ENCODE measurements at regions not wholly inside any gene's neighbourhood (a gene's known extent, or its start where the extent isn't known, plus 50 kb on each side); places are given as distances from the start of the nearest gene placed in this dataset.
"Not testable (repeated sequence)": the region's sequence is repeated elsewhere in the genome, so short reads cannot be mapped to it uniquely, and the experiment has no call there.

DNA sequence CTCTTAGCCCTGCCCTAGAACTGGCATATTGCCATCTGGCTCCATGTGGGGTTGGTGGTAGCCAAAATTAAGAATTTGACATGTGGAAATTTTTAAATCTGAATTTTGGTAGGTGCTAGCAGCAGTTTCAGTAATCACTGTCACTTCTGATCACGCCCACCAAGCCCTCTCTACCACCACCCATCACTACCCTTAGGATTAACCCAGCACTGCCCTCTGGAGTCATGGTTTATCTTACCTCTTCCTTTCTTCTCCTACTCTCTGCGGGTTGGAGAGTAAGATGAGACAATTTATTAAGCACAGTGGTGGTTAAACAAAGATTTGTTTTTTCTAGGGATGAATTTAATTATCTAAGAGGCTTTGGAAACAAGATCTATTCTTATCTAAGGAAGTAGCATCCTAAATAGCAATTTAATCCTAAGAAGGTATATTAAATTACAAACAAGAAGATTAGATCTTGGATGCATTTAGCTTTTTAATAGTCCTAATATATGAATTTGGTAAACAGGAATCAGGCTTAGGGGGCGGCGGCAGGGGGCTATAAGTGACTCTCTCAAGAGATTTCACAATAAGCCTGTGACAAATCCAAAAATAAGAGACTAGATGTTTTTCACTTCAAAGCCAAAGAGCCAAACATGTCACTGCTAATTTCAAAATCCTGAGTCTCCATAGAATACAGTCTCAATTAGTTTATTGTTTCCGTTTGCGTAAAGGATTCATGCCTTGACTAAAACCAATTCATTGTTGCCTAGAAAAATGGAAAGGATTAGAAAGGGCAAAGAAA lies 498.4 kb upstream of the UBE2E2 start:
- DNase-seq (ENCODE audit: extremely low spot score, insufficient read length, low read depth): no peak
- no peak for FAIRE-seq

DNA sequence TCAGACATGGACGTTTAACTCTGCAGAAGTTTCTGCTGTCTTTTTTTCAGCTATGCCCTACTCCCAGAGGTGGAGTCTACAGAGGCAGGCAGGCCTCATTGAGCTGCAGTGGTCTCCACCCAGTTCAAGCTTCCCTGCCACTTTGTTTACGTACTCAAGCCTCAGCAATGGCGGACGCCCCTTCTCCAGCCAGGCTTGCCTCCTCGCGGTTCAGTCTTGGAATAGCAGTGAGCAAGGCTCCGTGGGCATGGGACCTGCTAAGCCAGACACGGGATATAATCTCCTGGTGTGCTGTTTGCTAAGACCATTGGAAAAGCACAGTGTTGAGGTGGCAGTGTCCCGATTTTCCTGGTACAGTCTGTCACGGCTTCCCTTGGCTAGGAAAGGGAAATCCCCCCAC lies 496.2 kb upstream of the UBE2E2 start:
- DNase-seq (ENCODE audit: extremely low spot score, insufficient read length, low read depth); FAIRE-seq: not testable (repeated sequence)

DNA sequence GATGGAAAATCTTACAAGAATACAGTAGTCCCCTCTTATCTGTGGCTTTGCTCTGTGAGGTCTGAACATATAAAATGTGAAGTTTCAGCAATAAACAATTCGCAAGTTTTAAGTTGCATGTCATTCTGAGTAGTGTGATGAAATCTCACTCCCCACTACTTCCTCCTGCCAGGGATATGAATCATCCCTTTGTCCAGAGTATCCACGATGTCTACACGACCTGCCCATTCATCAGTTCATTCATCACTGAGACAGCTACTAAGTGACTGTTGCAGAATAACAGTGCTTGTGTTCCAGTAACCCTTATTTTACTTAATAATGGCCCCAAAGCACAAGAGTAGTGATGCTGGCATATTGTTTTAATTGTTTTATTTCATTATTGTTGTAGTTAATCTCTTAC lies 489.2 kb upstream of the UBE2E2 start:
- DNase-seq (ENCODE audit: extremely low spot score, insufficient read length, low read depth) (no peak), FAIRE-seq (no peak)

DNA sequence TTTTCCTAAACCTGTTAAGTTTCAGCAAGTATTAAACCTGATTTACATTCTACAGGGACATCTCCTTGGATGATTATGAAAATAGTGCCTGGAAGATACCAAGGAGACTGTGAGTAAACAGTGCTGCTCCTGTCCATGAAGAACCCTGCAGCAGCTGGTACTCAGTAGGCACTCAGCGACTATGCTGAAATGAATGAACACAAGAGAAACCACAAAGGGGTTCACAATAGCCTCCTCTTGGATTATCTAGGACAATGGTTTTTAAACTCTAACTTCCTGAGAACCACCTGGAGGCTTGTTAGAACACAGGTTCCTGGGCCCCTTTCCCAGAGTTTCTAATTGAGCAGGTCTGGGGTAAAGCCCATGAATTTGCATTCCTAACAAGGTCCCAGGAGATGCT lies 488.4 kb upstream of the UBE2E2 start:
- no peak for DNase-seq (ENCODE audit: extremely low spot score, insufficient read length, low read depth)

DNA sequence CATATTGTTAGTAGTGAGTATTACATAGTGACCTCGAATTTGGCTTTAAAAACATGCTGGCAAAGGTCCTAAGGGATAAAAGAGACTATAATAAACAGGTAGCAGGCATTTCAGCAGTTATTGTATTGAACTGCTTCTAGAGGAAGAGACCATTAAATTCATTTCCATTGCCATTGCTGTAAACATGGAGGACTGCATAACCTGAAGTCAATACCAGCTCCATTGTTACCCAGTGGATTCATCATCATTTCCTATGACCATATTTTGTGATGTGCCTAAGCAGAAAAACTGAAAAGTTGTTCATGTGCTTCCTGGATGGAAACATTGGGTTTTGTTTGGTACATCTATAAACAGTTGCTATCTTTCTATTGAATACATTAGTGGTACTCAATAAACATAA lies 482.5 kb upstream of the UBE2E2 start:
- no peak for FAIRE-seq
- no peak for DNase-seq (ENCODE audit: extremely low spot score, insufficient read length, low read depth)

More for the DNA sequence above, 488.4 kb upstream of the UBE2E2 start:
- FAIRE-seq: no peak

DNA sequence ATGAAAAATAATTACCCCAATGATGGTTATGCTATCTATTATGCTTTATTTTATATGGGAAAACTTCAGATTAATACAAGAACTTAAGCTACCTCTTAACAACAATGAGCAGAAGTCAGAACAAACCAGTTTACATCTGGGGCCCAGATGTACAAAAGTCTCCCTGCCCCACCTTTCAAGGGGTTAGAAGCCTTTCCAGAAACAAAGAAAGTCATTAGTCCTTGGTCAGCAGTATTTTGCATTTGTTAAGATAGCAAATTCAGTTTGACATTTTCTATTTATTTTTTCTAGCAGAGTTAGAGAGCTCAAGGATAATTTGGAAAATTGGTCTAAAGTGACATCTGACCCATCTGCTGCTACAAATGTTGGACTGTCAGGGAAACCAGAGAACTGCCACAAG lies 478.7 kb upstream of the UBE2E2 start:
- FAIRE-seq: no peak

DNA sequence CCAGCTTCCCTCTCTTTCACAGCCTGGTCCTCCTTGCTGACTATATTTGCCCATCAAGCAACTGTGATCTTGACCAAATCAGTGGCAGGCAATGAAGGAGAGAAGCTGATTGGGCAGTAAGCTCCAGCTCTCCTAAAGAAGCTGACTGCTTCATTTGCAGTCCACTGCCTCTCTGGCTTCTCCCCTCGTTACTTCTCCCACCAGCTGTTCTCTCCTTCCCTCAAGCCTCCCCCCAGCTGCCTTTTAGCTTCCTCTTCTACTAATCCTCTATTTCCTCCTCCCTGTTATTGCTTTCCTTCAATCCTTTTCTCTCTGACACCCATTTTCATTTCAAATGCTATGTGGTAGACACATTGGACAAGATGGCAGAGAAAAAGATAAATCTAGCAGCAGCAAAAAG lies 474.7 kb upstream of the UBE2E2 start:
- FAIRE-seq (no peak), DNase-seq (ENCODE audit: extremely low spot score, insufficient read length, low read depth) (no peak)

More for the DNA sequence above, 478.7 kb upstream of the UBE2E2 start:
- DNase-seq (ENCODE audit: extremely low spot score, insufficient read length, low read depth): no peak

DNA sequence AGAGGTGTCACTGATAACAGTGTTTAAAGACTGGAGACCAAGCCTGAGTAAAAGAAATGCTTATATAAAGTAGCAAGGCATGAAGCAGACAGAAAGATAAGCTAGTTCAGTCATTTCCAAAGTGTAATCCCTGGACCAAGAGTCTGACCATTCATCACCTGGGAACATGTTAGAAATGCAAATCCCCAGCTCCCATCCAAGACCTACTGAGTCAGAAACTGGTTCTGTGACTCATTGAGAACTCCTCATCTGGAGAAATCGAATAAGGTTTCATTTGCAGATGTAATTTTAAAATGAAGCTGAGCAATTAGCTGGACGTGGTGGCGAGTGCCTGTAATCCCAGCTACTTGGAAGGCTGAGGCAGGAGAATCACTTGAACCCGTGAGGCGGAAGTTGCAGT lies 473.9 kb upstream of the UBE2E2 start:
- DNase-seq (ENCODE audit: extremely low spot score, insufficient read length, low read depth): no peak
- no peak for FAIRE-seq

DNA sequence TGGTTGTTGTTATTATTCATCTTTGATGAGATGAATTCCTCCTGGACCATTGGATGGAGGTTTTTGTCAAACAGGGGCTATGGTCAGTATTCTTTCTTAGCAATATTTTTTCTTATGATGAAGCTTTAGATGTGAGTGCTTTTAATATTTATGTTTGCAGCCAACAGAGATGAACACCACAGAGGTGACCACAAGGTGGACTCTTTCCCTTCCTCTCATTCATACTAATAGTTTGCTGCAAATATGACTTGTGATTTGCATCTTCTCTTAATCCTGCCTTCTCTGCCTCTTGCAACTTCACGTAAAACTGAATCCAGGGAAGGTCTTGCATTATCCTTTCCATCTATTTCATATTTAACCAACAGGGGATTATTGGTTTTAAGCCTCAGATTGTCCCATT lies 473.1 kb upstream of the UBE2E2 start:
- FAIRE-seq (no peak), DNase-seq (ENCODE audit: extremely low spot score, insufficient read length, low read depth) (no peak)

DNA sequence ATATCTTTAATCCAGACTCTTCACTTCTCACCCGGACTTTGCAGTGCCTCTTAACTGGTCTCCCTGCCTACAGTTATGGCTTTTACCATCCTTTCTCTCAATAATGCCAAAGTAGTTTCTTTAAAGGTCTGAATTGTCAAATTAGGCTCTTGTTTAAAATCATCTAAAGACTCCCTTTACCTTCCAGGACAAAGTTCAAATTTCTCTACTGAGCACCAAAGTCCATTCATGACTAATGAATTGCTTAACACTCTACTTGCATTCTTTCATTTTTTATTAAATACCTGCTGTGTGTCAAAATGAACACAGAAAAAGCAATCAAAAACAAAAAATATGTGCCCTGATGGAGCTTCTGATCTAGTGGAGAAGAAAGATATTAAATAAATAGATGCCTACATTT lies 472.4 kb upstream of the UBE2E2 start:
- FAIRE-seq: no peak
- DNase-seq (ENCODE audit: extremely low spot score, insufficient read length, low read depth): no peak

DNA sequence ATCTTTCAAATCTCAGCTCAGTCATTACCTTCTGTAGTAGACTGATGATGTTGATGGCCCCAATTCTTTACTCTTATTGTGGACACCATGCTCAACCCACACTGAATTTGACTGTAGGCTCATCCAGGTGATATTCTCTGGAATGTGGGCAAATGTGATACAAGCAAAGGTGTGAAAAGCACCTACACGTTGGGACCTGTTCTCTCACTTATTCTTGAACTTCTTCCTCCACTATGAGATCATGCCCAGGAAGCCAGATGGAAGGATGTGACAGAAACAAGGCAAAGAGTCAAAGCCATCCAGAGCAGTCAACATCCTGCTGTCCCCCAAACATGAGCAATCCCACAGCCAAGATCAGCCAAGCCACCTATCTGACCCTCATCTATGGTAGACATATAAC lies 471.2 kb upstream of the UBE2E2 start:
- FAIRE-seq (no peak), DNase-seq (ENCODE audit: extremely low spot score, insufficient read length, low read depth) (no peak)

DNA sequence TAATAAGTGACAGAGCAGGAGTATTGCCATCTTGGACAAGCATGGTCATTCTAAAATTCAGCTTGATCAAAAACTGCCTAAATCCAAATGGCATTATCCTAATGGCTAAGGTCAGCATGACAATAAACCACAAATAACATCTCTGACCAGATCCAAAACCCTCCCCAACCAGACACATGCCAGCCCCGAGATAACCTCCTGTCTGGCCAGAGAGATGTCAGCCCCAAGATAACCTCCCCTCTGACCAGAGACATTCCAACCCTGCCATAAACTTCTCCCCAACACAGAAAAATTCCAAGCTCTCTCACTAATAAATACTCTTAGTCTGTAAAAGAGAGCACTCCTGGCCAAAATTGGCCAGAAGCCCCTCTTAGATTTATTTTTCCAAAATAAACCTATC lies 470.5 kb upstream of the UBE2E2 start:
- FAIRE-seq: no peak
- DNase-seq (ENCODE audit: extremely low spot score, insufficient read length, low read depth): no peak

DNA sequence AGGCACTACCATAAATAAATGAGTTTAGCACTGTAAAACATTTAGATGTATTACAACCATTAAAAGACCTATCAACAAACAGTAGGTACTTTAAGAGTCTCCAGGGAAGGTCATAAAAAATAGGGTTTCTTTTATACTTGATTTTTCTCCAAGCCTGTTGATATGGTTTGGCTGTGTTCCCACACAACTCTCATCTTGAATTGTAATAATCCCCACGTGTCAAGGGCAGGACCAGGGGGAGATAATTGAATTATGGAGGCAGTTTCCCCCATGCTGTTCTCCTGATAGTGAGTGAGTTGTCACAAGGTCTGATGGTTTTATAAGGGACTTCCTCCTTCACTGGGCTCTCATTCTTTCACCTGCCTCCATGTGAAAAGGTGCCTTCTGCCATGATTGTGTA lies 468.9 kb upstream of the UBE2E2 start:
- no peak for FAIRE-seq
- no peak for DNase-seq (ENCODE audit: extremely low spot score, insufficient read length, low read depth)

DNA sequence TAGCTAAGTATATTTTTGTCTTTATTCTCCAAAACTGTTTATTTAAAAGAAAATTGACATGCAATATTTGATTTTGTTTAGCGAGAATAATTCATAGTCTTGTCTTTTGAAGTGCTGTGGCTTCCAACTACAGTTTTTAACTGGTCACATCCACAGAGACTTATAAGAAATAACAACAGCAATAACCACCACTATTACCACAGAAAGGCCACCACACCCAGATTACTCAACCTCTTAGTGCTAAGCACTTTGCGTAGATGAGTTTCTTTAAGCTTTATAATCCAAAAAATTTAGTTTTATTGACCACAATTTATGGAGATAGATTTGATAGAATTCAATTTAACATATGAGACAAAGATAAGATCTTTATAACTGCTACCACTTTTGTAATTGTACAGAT lies 468.4 kb upstream of the UBE2E2 start:
- no peak for DNase-seq (ENCODE audit: extremely low spot score, insufficient read length, low read depth)
- FAIRE-seq: no peak

DNA sequence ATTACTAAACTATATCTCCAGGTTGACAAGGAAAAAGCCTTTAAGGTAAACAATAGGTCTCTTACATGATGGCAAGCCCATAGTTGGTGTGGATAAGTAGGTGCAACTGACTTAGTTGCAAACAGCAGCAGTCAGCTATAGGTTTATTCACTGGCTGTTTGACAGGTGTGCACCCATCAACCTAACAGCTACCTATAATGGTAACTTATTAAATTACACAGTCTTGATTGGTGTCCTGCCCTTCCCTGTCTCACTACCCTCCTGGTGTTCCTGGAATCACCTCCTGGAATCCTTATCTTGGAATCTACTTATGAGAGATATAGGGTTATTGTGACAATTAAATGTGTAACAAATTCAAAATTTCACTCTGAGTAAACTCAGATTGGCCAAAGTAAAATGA lies 467.8 kb upstream of the UBE2E2 start:
- no peak for DNase-seq (ENCODE audit: extremely low spot score, insufficient read length, low read depth)
- no peak for FAIRE-seq

DNA sequence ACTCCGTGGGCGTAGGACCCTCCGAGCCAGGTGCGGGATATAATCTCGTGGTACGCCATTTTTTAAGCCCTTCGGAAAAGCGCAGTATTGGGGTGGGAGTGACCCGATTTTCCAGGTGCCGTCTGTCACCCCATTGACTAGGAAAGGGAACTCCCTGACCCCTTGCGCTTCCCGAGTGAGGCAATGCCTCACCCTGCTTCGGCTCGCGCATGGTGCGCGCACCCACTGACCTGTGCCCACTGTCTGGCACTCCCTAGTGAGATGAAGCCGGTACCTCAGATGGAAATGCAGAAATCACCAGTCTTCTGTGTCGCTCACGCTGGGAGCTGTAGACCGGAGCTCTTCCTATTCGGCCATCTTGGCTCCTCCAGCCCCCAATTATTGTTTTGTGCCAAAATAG lies 459.7 kb upstream of the UBE2E2 start:
- FAIRE-seq; DNase-seq (ENCODE audit: extremely low spot score, insufficient read length, low read depth): not testable (repeated sequence)

DNA sequence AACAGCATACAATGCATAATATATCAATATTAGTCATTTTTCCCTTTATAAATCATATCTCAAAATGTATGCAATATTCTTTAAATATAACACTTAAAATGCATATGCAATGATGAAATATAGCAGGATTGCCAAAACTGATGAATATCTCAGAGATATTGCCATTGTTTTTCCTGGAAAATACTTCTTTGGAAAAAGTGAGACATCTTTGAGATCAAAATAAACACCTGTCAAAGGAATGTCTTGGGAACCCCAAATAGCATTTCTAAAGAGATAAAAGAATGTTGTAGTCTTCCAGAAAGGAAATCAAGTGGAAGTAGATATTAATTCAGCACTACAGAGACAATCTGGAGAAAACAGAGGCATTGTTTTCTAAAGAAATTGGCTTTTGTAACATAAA lies 457.8 kb upstream of the UBE2E2 start:
- FAIRE-seq (no peak), DNase-seq (ENCODE audit: extremely low spot score, insufficient read length, low read depth) (no peak)

DNA sequence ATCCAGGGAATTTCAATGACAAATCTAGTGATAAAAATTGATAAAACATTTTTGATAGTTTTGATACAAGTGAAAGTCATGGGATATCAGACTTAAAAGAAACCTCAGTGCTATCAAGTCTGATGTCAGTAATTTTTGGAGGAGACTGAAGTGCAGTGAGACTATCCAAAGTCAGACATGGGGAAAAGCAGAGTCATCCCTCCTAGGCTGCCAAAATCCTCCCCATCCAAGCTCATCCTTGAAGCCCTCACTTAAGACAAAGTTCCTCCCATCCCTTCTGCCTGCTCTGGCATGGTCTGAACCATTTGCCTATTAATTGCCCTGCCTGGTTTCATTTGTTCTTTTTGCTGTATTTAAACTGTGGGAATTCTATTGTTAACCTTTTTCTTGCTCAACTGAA lies 456.9 kb upstream of the UBE2E2 start:
- FAIRE-seq (no peak), DNase-seq (ENCODE audit: extremely low spot score, insufficient read length, low read depth) (no peak)

DNA sequence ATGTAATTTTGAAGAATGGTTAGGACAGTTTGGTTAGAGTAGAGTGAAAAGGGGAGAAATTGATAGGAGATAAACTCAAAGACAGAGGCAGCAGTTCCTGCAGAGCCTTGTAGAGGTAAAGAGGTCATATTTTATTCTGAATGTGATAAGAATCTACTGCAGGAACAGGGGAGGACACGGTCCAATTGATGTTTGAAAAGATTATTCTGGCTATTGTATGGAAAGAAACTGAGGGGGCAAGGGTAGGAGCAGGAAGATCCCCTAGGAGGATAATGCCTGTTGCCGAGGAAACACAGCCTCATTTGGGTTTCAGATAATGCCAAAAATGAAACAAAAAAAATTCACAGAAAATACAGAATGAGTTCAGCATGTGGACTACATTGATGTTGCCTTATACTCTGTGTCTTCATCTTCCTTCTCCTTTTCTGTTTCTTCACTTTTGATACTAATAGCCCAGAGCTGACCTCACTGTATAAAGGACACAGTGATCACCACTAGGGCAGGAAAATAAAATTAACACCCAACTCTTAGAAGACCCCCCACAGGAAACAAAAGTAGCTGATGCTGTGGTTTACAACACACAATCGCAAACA lies 454.6 kb upstream of the UBE2E2 start:
- DNase-seq (ENCODE audit: extremely low spot score, insufficient read length, low read depth) (no peak), FAIRE-seq (no peak)

DNA sequence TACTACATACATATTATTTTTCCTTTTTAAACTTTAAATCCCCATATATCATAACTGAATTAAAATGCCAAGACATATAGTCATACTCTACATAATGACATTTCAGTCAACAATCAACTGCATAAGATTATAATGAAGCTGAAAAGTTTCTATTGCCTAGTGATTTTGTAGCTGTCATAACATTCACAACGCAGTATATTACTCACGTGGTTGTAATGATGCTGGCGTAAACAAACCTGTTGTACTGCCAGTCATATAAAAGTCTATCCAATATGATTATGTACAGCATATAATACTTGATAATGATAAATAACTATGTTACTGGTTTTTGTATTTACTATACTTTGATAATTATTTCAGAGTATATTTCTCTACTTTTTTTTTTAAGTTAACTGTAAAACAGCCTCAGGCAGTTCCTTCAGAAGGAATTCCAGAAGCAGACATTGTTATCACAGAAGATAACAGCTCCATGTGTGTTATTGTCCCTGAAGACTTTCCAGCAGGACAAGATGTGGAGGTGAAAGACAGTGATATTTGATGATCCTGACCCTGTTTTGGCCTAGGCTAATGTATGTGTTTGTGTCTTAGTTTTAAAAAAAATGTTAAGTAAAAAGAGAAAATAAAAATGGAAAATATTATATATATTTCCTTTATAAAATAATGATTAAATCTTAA lies 443.4 kb upstream of the UBE2E2 start:
- FAIRE-seq: no peak

DNA sequence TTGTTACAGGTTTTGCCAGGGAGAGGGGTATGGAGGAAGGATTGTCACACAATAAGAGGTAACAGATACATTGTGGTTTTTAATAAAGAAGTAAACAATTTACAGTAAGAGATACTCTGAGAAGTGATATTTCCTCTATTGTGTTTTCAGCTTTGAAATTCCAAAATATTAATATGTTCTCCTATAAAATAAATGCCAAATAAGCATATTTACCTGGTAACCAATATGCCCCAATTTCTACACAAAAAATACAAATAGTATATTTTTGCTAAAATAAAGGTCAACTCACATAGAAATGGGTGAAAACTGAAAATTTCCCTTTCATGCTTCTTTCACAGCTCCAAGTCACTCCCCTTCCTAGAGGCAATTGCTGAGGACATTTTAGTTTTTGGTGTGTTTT lies 437.4 kb upstream of the UBE2E2 start:
- FAIRE-seq (no peak), DNase-seq (ENCODE audit: extremely low spot score, insufficient read length, low read depth) (no peak)

More for the DNA sequence above, 443.4 kb upstream of the UBE2E2 start:
- no peak for DNase-seq (ENCODE audit: extremely low spot score, insufficient read length, low read depth)
